Erythroblast (primary cell): ENCODE measurements at regions not wholly inside any gene's neighbourhood (a gene's known extent, or its start where the extent isn't known, plus 50 kb on each side); places are given as distances from the start of the nearest gene placed in this dataset.

ENCODE experiments used
- GATA1 ChIP-seq: IDR thresholded peaks from 2 replicates; pipeline ENCODE4 v1.6.1; 2011; ENCODE audit warnings: low read depth, mild to moderate bottlenecking, control low read depth, low read length, moderate library complexity
- POLR2A ChIP-seq: IDR thresholded peaks from 2 replicates; pipeline ENCODE4 v1.6.1; 2011; ENCODE audit warnings: mild to moderate bottlenecking, low read length

DNA sequence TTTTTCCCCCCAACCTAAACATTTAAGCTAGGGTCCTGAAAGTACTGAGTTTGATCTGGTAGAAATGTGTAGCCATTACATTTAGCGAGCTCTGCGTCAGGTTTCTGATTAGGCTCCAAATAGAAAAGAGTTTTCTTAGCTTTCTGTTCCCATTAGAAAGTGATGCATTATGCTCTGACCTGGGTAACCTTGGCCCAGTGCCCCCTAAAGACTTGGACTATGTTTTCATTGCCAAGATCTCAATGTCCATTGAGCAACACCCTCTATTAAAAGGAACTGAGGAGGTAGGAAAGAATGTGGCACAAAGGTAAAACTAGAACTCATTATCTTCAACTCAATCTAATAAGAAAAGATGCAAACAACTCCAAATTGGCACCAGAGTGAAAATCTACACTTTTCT is 358.9 kb upstream of the PCSK5 start:
- TF ChIP-seq POLR2A (no peak), GATA1 (no peak)
